ENCODE measurements at regions not wholly inside any gene's neighbourhood (a gene's known extent, or its start where the extent isn't known, plus 50 kb on each side); places are given as distances from the start of the nearest gene placed in this dataset.

DNA sequence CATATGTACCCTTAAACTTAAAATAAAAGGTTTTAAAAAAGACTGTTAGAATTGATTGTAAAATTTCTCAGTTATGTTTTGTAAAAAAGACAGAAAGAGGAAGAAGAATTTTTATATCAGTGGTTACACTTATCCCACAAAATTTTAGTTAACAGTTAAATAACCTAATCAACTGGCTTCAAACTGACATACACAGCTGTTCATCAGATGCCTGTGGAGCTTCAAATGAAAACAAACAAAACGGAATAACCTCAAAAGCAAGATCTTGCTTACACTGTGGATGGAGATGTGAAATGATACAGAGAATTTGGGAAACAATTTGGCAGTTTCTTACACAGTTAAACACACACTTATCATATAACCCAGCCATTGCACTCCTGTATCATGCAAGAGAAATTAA lies 521.0 kb downstream of the ETS1 start:
- ATAC-seq = no peak
- H3K9me3 ChIP-seq = no peaks in the 10 kb centered on the region
- no peak overlapping the region for H3K4me3 ChIP-seq
- DNase-seq = no peak
- 21 to 66% methylated on average over 1 of the region's 1 CpG for WGBS, 2 donors
- intact Hi-C loops (cut with DNase I) = no loop called here
- H3K27me3 ChIP-seq = no peaks in the 10 kb centered on the region
- no peak overlapping the region for H3K27ac ChIP-seq
- no peak for TF ChIP-seq POLR2A (IDR thresholded peaks at IDR 0.05)
- TF ChIP-seq, protein P1, sequence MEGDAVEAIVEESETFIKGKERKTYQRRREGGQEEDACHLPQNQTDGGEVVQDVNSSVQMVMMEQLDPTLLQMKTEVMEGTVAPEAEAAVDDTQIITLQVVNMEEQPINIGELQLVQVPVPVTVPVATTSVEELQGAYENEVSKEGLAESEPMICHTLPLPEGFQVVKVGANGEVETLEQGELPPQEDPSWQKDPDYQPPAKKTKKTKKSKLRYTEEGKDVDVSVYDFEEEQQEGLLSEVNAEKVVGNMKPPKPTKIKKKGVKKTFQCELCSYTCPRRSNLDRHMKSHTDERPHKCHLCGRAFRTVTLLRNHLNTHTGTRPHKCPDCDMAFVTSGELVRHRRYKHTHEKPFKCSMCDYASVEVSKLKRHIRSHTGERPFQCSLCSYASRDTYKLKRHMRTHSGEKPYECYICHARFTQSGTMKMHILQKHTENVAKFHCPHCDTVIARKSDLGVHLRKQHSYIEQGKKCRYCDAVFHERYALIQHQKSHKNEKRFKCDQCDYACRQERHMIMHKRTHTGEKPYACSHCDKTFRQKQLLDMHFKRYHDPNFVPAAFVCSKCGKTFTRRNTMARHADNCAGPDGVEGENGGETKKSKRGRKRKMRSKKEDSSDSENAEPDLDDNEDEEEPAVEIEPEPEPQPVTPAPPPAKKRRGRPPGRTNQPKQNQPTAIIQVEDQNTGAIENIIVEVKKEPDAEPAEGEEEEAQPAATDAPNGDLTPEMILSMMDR (IDR thresholded peaks at IDR 0.05) = no peak
- H3K36me3 ChIP-seq (replicated peaks in 1 of 2; ENCODE audit: insufficient read depth in 1 of 2, low read depth in 2 of 2) = no peaks in the 10 kb centered on the region
- H3K4me1 ChIP-seq = no peaks in the 10 kb centered on the region

DNA sequence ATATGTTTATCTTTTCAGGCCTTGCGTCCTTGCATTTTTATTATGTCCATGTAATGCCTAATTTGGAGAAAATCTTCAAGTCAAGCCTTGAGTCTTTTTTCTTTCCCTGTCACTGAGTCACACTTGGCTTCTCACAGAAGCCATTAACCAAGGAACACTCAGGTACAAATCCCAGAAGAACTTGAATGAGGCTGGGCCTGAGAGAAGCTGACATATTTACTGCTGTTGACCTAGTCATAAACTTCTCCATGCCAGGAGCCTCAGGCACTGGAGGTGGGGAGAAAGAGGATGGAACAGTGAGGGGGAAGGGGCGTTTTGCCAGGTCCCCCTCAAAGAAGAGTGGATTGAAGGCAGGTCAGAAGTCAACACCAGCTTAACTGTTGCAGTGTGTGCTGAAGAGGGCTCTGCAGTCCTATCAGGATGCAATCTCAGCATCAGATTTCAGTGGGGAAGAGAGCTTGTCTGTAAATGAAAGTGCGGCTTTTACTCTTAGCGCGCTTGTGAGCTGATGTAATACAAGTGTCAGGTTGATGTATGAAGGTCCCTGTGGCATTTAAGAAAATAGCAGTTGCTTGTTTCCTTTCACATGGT lies 526.0 kb downstream of the ETS1 start:
- TF ChIP-seq POLR2A (IDR thresholded peaks at IDR 0.05) = no peak
- TF ChIP-seq, protein P1 (IDR thresholded peaks at IDR 0.05) = no peak
- Histone ChIP-seq H3K27ac (no peak overlapping the region), H3K4me1 (no peaks in the 10 kb centered on the region), H3K27me3 (no peaks in the 10 kb centered on the region), H3K9me3 (no peaks in the 10 kb centered on the region), H3K4me3 (no peak overlapping the region), H3K36me3 (replicated peaks in 1 of 2; ENCODE audit: insufficient read depth in 1 of 2, low read depth in 2 of 2) (no peaks in the 10 kb centered on the region)
- intact Hi-C loops (cut with DNase I) = no loop called here
- 57 to 59% methylated on average over 5 of the region's 5 CpGs for WGBS, 2 donors
- no peak for ATAC-seq
- DNase-seq = no peak

DNA sequence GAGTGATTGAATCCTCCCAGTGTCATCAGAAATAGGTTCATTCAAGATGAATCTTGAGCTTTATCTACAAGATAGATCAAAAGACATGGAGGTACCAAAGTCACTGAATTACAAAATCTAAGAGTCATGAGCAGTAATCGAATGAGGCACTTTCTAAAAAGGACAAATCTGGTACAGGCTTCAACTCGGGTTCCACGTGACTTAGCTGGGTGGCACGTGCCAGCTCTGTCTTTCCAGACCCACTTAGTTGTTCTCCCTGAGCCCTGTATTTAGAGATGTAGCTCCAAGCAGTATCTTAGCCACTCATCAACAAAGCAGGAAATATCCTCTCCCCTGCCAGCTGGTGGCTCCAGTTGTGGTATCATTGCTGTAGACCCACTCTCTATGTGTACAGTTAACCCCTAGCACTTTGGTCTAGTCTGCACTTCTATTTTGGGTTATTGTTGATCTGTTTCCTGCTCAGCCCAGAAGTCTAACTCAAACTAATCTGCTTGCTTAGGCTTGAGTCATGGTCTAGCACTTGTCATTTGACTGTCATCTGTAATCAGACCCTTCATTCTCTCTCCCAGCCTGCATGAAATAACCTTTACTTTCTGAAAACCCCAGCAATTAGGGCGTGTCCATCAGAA lies 528.7 kb downstream of the ETS1 start:
- DNase-seq (no peak), ATAC-seq (no peak)
- Histone ChIP-seq H3K4me1 (no peaks in the 10 kb centered on the region), H3K36me3 (replicated peaks in 1 of 2; ENCODE audit: insufficient read depth in 1 of 2, low read depth in 2 of 2) (no peaks in the 10 kb centered on the region), H3K27me3 (no peaks in the 10 kb centered on the region), H3K9me3 (no peaks in the 10 kb centered on the region), H3K4me3 (no peak overlapping the region), H3K27ac (no peak overlapping the region)
- TF ChIP-seq, protein P1 (IDR thresholded peaks at IDR 0.05) = no peak
- no peak for TF ChIP-seq POLR2A (IDR thresholded peaks at IDR 0.05)
- WGBS, 2 donors = 79 to 81% methylated on average over 5 of the region's 5 CpGs
- intact Hi-C loops (cut with DNase I) = no loop called here

DNA sequence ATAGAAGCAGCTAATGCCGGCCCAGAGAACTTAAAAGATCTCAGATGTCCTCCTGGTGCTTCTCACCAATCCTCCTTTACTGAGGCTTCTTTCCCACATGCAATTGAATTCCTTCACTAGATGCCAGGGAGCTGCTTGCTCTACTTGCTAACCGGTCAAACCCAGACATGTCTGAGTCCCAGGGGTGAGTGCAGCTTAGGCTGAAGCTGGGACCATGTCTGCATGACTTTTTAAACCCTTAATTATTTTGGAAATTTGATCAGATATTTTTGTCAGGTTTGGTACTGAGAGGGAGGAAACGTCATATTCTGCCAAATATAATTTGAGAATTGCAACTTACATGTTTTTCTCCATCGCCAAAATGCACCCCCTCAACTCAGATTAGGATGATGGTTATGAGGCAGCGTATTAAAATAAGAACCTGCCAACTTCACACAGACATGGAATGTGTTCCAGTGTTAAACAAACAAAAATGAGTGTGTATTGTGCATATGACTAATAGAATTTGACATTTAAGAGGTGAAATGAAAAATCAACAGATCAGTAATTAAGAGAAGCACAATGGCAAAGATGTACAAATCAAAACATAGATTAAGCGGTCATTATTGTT lies 529.5 kb downstream of the ETS1 start:
- TF ChIP-seq POLR2A (IDR thresholded peaks at IDR 0.05) = no peak
- TF ChIP-seq, protein P1 (IDR thresholded peaks at IDR 0.05) = no peak
- Histone ChIP-seq H3K4me3 (no peak overlapping the region), H3K4me1 (no peaks in the 10 kb centered on the region), H3K27ac (no peak overlapping the region), H3K27me3 (no peaks in the 10 kb centered on the region), H3K9me3 (no peaks in the 10 kb centered on the region), H3K36me3 (replicated peaks in 1 of 2; ENCODE audit: insufficient read depth in 1 of 2, low read depth in 2 of 2) (no peaks in the 10 kb centered on the region)
- 62 to 63% methylated on average over 6 of the region's 6 CpGs for WGBS, 2 donors
- DNase-seq (no peak), ATAC-seq (no peak)
- intact Hi-C loops (cut with DNase I) = no loop called here

All from body of pancreas (tissue), 4 donors.